ENCODE measurements at regions not wholly inside any gene's neighbourhood (a gene's known extent, or its start where the extent isn't known, plus 50 kb on each side); places are given as distances from the start of the nearest gene placed in this dataset.
"Not testable (repeated sequence)": the region's sequence is repeated elsewhere in the genome, so short reads cannot be mapped to it uniquely, and the experiment has no call there.

GRCh38 chr3:177889652-177890358, 646.4 kb upstream of the KCNMB2 start:
- CTCF ChIA-PET = no interaction called here
- no peaks in the 10 kb centered on the region for H3K27me3 ChIP-seq (ENCODE audit: control insufficient read depth, insufficient read depth, low read length)
- no peak overlapping the region for H3K27ac ChIP-seq (ENCODE audit: low read depth, low read length)
- H3K9me3 ChIP-seq (ENCODE audit: control insufficient read depth, insufficient read depth, low read length) = no peaks in the 10 kb centered on the region
- no peak overlapping the region for H3K4me3 ChIP-seq (ENCODE audit: low read depth, low read length)
- DNase-seq (ENCODE audit: low read depth, low spot score) = no peak
- TF ChIP-seq, protein P1, sequence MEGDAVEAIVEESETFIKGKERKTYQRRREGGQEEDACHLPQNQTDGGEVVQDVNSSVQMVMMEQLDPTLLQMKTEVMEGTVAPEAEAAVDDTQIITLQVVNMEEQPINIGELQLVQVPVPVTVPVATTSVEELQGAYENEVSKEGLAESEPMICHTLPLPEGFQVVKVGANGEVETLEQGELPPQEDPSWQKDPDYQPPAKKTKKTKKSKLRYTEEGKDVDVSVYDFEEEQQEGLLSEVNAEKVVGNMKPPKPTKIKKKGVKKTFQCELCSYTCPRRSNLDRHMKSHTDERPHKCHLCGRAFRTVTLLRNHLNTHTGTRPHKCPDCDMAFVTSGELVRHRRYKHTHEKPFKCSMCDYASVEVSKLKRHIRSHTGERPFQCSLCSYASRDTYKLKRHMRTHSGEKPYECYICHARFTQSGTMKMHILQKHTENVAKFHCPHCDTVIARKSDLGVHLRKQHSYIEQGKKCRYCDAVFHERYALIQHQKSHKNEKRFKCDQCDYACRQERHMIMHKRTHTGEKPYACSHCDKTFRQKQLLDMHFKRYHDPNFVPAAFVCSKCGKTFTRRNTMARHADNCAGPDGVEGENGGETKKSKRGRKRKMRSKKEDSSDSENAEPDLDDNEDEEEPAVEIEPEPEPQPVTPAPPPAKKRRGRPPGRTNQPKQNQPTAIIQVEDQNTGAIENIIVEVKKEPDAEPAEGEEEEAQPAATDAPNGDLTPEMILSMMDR (IDR thresholded peaks at IDR 0.05; ENCODE audit: low read depth, low read length) = no peak
- POLR2A ChIA-PET = no interaction called here

GRCh38 chr3:177890359-177890683, 645.9 kb upstream of the KCNMB2 start:
- CTCF ChIA-PET = no interaction called here

GRCh38 chr3:177891569-177891968, 644.7 kb upstream of the KCNMB2 start:
- CTCF ChIA-PET; H3K4me3 ChIP-seq (ENCODE audit: low read depth, low read length); H3K9me3 ChIP-seq (ENCODE audit: control insufficient read depth, insufficient read depth, low read length); POLR2A ChIA-PET; DNase-seq (ENCODE audit: low read depth, low spot score); H3K27ac ChIP-seq (ENCODE audit: low read depth, low read length); H3K27me3 ChIP-seq (ENCODE audit: control insufficient read depth, insufficient read depth, low read length): not testable (repeated sequence)

More at GRCh38 chr3:177890359-177890683, 645.9 kb upstream of the KCNMB2 start:
- no peak overlapping the region for H3K4me3 ChIP-seq (ENCODE audit: low read depth, low read length)
- no peak overlapping the region for H3K27ac ChIP-seq (ENCODE audit: low read depth, low read length)
- H3K27me3 ChIP-seq (ENCODE audit: control insufficient read depth, insufficient read depth, low read length) = no peaks in the 10 kb centered on the region
- TF ChIP-seq, protein P1 (IDR thresholded peaks at IDR 0.05; ENCODE audit: low read depth, low read length) = no peak
- POLR2A ChIA-PET = no interaction called here
- no peaks in the 10 kb centered on the region for H3K9me3 ChIP-seq (ENCODE audit: control insufficient read depth, insufficient read depth, low read length)
- no peak for DNase-seq (ENCODE audit: low read depth, low spot score)

GRCh38 chr3:177893331-177893730, 642.9 kb upstream of the KCNMB2 start:
- POLR2A ChIA-PET = no interaction called here
- DNase-seq (ENCODE audit: low read depth, low spot score) = no peak
- CTCF ChIA-PET = no interaction called here
- TF ChIP-seq, protein P1 (IDR thresholded peaks at IDR 0.05; ENCODE audit: low read depth, low read length) = peak; percentile 36; the same call in 1 of the 2 replicates
- Histone ChIP-seq H3K27ac (ENCODE audit: low read depth, low read length) (no peak overlapping the region), H3K9me3 (ENCODE audit: control insufficient read depth, insufficient read depth, low read length) (peaks cover 7% of the 10 kb centered on the region), H3K4me3 (ENCODE audit: low read depth, low read length) (no peak overlapping the region), H3K27me3 (ENCODE audit: control insufficient read depth, insufficient read depth, low read length) (no peaks in the 10 kb centered on the region)

- no peaks in the 10 kb centered on the region for H3K27me3 ChIP-seq (ENCODE audit: control insufficient read depth, insufficient read depth, low read length)
- TF ChIP-seq, protein P1 (IDR thresholded peaks at IDR 0.05; ENCODE audit: low read depth, low read length) = no peak
- no peak overlapping the region for H3K27ac ChIP-seq (ENCODE audit: low read depth, low read length)
- DNase-seq (ENCODE audit: low read depth, low spot score) = no peak
- CTCF ChIA-PET = no interaction called here
- peaks cover 16% of the 10 kb centered on the region for H3K9me3 ChIP-seq (ENCODE audit: control insufficient read depth, insufficient read depth, low read length)
- no peak overlapping the region for H3K4me3 ChIP-seq (ENCODE audit: low read depth, low read length)
- POLR2A ChIA-PET = no interaction called here
Observed at GRCh38 chr3:177894081-177894728, 642.0 kb upstream of the KCNMB2 start.
